ENCODE measurements at regions not wholly inside any gene's neighbourhood (a gene's known extent, or its start where the extent isn't known, plus 50 kb on each side); places are given as distances from the start of the nearest gene placed in this dataset.

GRCh38 chr7:51589111-51589510 lies 272.5 kb upstream of the COBL start:
- DNase-seq (no peak), ATAC-seq (no peak)
- TF ChIP-seq, protein P1, sequence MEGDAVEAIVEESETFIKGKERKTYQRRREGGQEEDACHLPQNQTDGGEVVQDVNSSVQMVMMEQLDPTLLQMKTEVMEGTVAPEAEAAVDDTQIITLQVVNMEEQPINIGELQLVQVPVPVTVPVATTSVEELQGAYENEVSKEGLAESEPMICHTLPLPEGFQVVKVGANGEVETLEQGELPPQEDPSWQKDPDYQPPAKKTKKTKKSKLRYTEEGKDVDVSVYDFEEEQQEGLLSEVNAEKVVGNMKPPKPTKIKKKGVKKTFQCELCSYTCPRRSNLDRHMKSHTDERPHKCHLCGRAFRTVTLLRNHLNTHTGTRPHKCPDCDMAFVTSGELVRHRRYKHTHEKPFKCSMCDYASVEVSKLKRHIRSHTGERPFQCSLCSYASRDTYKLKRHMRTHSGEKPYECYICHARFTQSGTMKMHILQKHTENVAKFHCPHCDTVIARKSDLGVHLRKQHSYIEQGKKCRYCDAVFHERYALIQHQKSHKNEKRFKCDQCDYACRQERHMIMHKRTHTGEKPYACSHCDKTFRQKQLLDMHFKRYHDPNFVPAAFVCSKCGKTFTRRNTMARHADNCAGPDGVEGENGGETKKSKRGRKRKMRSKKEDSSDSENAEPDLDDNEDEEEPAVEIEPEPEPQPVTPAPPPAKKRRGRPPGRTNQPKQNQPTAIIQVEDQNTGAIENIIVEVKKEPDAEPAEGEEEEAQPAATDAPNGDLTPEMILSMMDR (IDR thresholded peaks at IDR 0.05): no peak
- intact Hi-C loops (cut with DNase I, micrococcal nuclease): no loop called here
- Histone ChIP-seq H3K36me3 (ENCODE audit: low read depth) (no peaks in the 10 kb centered on the region), H3K9me3 (no peaks in the 10 kb centered on the region), H3K4me3 (no peak overlapping the region), H3K4me1 (ENCODE audit: low read depth) (peaks cover 7% of the 10 kb centered on the region)

DNA sequence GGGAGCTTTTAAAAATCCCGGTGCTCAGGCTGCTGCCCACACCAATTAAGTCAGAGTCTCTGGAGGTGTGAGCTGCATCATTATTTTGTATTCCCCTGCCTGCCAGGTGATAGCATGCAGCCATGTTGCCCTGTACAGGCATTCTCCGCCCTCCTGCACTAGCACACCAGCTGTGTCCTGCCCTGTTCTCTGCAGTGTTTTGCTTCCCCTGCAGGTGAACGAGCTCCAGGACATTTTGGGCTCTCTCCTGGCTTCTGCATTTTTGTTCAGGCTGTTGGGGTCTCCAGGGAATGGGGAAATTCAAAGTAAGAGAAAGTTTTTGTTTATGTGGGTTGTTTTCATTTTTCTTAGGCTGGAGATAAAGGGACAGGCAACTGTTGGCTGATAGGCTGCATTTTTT lies 271.0 kb upstream of the COBL start:
- peak; percentile 56 for ATAC-seq
- Histone ChIP-seq H3K9me3 (no peaks in the 10 kb centered on the region), H3K4me3 (no peak overlapping the region), H3K4me1 (ENCODE audit: low read depth) (peaks cover 7% of the 10 kb centered on the region), H3K36me3 (ENCODE audit: low read depth) (no peaks in the 10 kb centered on the region)
- TF ChIP-seq, protein P1 (IDR thresholded peaks at IDR 0.05): no peak
- intact Hi-C loops (cut with DNase I, micrococcal nuclease): no loop called here
- no peak for DNase-seq

- Histone ChIP-seq H3K4me3 (no peak overlapping the region), H3K4me1 (ENCODE audit: low read depth) (no peaks in the 10 kb centered on the region), H3K9me3 (no peaks in the 10 kb centered on the region), H3K36me3 (ENCODE audit: low read depth) (no peaks in the 10 kb centered on the region)
- ATAC-seq: peak; percentile 96
- TF ChIP-seq, protein P1 (IDR thresholded peaks at IDR 0.05): no peak
- no peak for DNase-seq
- intact Hi-C loops (cut with DNase I, micrococcal nuclease): no loop called here
Measured at GRCh38 chr7:51577390-51577789, 260.8 kb upstream of the COBL start.

DNA sequence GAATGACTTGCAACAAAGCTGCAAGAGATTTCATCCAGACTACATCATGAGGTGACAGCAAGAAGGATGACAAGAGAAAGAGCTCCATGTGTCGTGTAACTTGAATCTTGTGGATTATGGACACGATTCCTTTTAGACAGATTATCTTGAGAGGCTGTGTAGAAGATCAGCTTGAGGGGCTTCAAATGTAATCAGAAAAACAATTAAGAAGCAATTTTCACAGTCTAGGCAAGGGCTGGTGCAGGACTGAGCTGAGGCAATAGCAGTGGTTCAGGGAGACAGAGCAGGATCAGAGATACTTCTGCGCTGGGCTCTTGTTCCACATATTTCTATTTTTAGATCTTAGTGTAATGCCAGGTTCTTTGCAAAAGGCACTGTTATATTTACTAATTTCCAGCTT lies 253.0 kb upstream of the COBL start:
- Histone ChIP-seq H3K9me3 (no peaks in the 10 kb centered on the region), H3K4me1 (ENCODE audit: low read depth) (no peaks in the 10 kb centered on the region), H3K36me3 (ENCODE audit: low read depth) (no peaks in the 10 kb centered on the region), H3K4me3 (no peak overlapping the region)
- intact Hi-C loops (cut with DNase I, micrococcal nuclease): no loop called here
- ATAC-seq: no peak
- TF ChIP-seq, protein P1 (IDR thresholded peaks at IDR 0.05): no peak
- no peak for DNase-seq

DNA sequence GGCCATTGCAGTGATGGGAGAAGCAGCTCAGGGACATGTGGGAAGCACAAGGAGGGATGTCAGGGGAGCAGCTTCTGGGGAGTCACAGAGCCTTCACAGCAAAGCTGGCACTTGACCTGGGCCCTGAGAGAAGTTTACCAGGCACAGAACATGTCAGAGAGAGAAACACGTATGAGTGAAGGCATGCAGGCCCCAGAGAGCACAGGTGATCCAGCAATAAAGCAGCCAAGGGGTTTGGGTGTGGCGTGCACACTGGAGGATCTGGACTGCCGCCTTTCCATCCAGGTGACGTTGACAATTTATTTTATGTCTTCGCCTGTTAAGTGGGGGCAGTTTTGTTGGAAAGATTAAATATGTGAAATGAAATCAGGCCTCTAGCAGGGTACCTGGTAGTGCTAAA lies 252.6 kb upstream of the COBL start:
- no peak overlapping the region for H3K4me3 ChIP-seq
- DNase-seq: peak in 1 of 3 donors; percentile 20
- peak; percentile 62 for ATAC-seq
- H3K4me1 ChIP-seq (ENCODE audit: low read depth): no peaks in the 10 kb centered on the region
- no peaks in the 10 kb centered on the region for H3K9me3 ChIP-seq
- intact Hi-C loops (cut with DNase I, micrococcal nuclease): no loop called here
- no peaks in the 10 kb centered on the region for H3K36me3 ChIP-seq (ENCODE audit: low read depth)
- TF ChIP-seq, protein P1 (IDR thresholded peaks at IDR 0.05): no peak

- Histone ChIP-seq H3K4me1 (ENCODE audit: low read depth) (no peaks in the 10 kb centered on the region), H3K36me3 (ENCODE audit: low read depth) (no peaks in the 10 kb centered on the region), H3K4me3 (no peak overlapping the region), H3K9me3 (peaks cover 3% of the 10 kb centered on the region)
- intact Hi-C loops (cut with DNase I, micrococcal nuclease): no loop called here
- no peak for ATAC-seq
- DNase-seq: no peak
- TF ChIP-seq, protein P1 (IDR thresholded peaks at IDR 0.05): no peak
Measured at GRCh38 chr7:51551070-51551469, 234.5 kb upstream of the COBL start.
